HG03469 (cell line): ENCODE measurements at regions not wholly inside any gene's neighbourhood (a gene's known extent, or its start where the extent isn't known, plus 50 kb on each side); places are given as distances from the start of the nearest gene placed in this dataset.

ENCODE experiments used
- ATAC-seq: cut with Tn5 transposase; IDR thresholded peaks from one replicate; pipeline ENCODE4 v1.9.1; 2021; ENCODE audit warnings: mild to moderate bottlenecking, moderate library complexity, moderate number of reproducible peaks; ENCODE audit not compliant: unreplicated experiment

DNA sequence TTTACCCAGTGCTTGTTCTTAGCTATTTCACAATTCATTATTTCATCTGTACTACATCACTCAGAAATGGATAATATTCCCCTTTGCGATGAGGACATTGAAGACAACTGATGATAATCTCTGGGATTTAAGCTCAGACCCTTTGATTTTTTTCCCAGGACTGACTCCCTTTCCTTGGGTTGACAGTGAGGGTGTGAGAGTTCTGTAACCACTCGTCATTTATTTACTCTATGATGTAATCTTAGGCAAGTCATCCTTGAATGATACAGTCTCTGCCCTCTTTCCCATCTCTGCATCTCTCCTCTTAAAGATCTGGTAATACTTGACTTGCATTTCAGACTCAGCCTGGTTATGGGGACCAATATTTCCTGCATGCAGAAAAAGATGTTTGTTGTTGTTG is 1041.7 kb downstream of the AGBL1 start:
- ATAC-seq, result no peak

DNA sequence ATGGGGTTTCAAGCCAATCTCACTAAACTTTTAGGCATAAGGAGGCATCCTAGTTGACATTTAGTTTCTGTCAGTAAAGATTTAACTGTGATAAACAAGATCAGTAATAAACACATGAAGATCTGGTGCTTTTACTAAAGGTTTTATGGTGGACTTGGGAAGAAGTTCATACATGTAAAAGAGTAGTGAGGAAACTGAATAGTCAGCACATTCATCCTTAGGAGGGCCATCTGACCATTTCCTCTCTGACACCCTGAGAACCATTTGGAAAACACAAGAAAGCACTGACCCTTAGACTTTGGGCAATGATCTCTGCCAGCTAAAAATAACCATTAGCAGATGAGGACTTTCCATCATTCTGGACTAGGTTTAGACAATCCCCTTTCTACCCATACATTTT is 1040.9 kb downstream of the AGBL1 start:
- ATAC-seq, result no peak

GRCh38 chr15:87118846-87119245 is 1039.2 kb downstream of the AGBL1 start:
- ATAC-seq, result no peak

GRCh38 chr15:87118435-87118834 is 1038.8 kb downstream of the AGBL1 start:
- ATAC-seq, result no peak

DNA sequence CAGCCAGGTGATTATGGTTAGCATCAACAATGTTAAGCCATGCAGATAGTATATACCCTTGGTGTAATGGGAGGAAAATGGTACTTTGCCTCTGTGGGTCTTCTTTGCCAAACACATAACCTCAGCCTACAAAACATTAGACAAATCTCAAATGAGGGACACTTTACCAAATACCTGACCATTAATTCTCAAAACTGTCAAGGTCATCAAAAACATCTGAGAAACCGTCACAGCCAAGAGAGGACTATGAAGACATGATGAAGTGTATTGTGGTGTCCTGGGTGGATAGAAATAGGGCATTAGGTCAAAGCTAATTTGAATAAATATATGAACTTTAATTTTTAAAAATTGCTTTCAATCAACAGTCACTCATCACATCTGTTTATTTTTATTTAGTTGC is 1036.1 kb downstream of the AGBL1 start:
- no peak for ATAC-seq

GRCh38 chr15:87099916-87100315 is 1020.2 kb downstream of the AGBL1 start:
- no peak for ATAC-seq

DNA sequence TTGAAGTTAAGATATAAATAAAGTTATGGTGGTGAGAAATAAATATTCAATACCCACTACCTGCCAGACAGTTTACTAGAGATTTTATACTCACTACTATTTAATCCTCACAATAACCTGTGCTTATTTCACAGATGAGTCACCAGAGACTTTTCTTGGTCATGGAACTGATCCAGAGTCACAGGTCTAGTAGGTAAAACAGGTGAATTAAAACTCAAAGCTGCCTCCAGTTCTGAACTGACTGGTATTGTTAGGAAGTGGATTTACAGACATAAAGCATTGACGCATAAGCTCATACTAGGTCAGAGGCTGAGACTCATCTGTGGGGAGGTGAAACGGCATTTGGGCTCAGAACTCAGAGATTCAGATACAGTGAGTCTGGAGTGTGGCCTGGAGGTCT is 1009.9 kb downstream of the AGBL1 start:
- ATAC-seq, result no peak

GRCh38 chr15:87083201-87083600 is 1003.5 kb downstream of the AGBL1 start:
- ATAC-seq, result no peak

DNA sequence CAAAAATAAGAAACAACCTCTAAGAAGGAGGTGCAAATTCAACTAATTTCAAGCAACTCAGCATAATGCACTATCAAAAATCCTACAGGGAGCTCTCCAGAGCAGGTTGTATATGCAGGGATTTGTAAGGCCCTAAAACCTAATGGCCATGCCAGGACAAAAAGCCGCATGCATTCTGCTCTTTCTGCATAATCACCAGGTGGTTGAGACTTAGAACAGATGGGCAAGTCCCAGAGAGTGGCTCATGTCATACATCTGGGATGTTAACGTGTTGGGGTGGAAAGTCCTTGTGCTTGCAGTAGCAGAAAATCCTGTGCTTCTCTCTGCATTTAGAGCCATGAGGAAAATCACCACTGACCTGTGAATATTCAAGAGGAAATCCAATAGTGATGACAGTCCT is 1002.9 kb downstream of the AGBL1 start:
- no peak for ATAC-seq

DNA sequence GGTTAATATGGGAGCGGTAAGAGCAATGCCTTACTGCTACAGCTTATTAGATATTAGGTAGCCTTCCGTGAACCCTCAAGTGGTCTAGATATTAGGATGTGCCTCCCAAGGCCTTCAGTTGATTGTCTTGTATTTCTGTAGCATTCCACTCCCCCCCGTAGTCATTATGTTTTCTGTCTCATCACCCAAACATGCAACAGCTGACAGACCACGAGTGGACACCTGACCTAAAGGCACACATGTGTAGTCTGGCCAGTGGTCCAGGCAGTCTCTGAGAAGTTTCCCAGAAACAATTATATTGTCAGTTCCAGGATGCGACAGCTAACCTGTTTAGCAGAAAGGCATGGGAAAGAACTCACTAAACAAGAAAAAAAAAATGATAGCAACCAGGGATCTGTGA is 1000.9 kb downstream of the AGBL1 start:
- no peak for ATAC-seq
